ENCODE measurements at regions not wholly inside any gene's neighbourhood (a gene's known extent, or its start where the extent isn't known, plus 50 kb on each side); places are given as distances from the start of the nearest gene placed in this dataset.
"Not testable (repeated sequence)": the region's sequence is repeated elsewhere in the genome, so short reads cannot be mapped to it uniquely, and the experiment has no call there.

GRCh38 chrX:89839723-89840122 lies 82.0 kb upstream of the TGIF2LX start:
- DNase-seq; intact Hi-C loops (cut with DNase I); FAIRE-seq; H3K9ac ChIP-seq (ENCODE audit: low read length in 3 of 3); H3K9me3 ChIP-seq (ENCODE audit: control insufficient read depth in 2 of 3, insufficient read depth in 1 of 3, low read length in 3 of 3); H3K4me3 ChIP-seq (ENCODE audit: low read length in 3 of 3); H3K27me3 ChIP-seq (ENCODE audit: control insufficient read depth, insufficient read depth, low read length); H3K4me1 ChIP-seq (ENCODE audit: control insufficient read depth in 2 of 3, insufficient read depth in 2 of 3, low read depth in 1 of 3, low read length in 3 of 3); H3K36me3 ChIP-seq (ENCODE audit: control insufficient read depth in 2 of 3, insufficient read depth in 3 of 3, low read length in 3 of 3); H3K27ac ChIP-seq (ENCODE audit: low read depth in 2 of 2, low read length in 2 of 2): not testable (repeated sequence)

GRCh38 chrX:89871662-89872061 lies 50.0 kb upstream of the TGIF2LX start:
- H3K36me3 ChIP-seq (ENCODE audit: control insufficient read depth in 2 of 3, insufficient read depth in 3 of 3, low read length in 3 of 3); H3K4me3 ChIP-seq (ENCODE audit: low read length in 3 of 3); H3K27me3 ChIP-seq (ENCODE audit: control insufficient read depth, insufficient read depth, low read length); H3K27ac ChIP-seq (ENCODE audit: low read depth in 2 of 2, low read length in 2 of 2); H3K4me1 ChIP-seq (ENCODE audit: control insufficient read depth in 2 of 3, insufficient read depth in 2 of 3, low read depth in 1 of 3, low read length in 3 of 3); intact Hi-C loops (cut with DNase I); H3K9me3 ChIP-seq (ENCODE audit: control insufficient read depth in 2 of 3, insufficient read depth in 1 of 3, low read length in 3 of 3); H3K9ac ChIP-seq (ENCODE audit: low read length in 3 of 3): not testable (repeated sequence)
- FAIRE-seq = peak; percentile 38
- TF ChIP-seq CTCF (IDR thresholded peaks at IDR 0.05; ENCODE audit: borderline replicate concordance, extremely low read depth, insufficient read depth) = peak; percentile 37
- peak in 4 of 5 donors; percentile 9 to 23 (median 14) for DNase-seq
